NB4 (cell line): ENCODE measurements at regions not wholly inside any gene's neighbourhood (a gene's known extent, or its start where the extent isn't known, plus 50 kb on each side); places are given as distances from the start of the nearest gene placed in this dataset.

Experiments
- POLR2A ChIP-seq: IDR thresholded peaks from 2 replicates; pipeline ENCODE4 v1.6.1; 2011; ENCODE audit warnings: mild to moderate bottlenecking; ENCODE audit not compliant: insufficient read length; ENCODE audit errors: extremely low read depth
- TF ChIP-seq, protein P1 (sequence below): IDR thresholded peaks from one replicate; pipeline ENCODE4 v1.5.1; 2012; ENCODE audit warnings: low read depth, low read length

DNA sequence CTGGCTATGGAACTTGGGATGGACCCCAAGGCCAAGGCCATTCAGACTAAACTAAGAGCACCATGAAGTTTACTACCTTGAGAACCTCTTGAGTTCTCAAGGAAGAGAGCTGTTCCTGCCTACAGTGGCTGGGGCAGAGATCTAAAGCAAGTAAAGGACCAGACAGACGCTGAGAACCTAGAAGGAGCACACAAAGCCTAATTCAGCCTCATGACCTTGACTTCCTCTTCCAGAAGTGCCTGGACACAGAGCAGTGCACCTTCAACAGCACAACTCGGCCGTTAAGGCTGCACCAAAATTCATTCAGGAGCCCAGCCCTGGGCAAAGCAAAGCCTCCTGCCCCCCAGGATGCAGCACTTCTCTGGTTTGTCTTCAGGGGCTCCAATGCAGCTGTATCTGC is 82.9 kb upstream of the AKIP1 start:
- no peak for TF ChIP-seq POLR2A
- TF ChIP-seq, protein P1, sequence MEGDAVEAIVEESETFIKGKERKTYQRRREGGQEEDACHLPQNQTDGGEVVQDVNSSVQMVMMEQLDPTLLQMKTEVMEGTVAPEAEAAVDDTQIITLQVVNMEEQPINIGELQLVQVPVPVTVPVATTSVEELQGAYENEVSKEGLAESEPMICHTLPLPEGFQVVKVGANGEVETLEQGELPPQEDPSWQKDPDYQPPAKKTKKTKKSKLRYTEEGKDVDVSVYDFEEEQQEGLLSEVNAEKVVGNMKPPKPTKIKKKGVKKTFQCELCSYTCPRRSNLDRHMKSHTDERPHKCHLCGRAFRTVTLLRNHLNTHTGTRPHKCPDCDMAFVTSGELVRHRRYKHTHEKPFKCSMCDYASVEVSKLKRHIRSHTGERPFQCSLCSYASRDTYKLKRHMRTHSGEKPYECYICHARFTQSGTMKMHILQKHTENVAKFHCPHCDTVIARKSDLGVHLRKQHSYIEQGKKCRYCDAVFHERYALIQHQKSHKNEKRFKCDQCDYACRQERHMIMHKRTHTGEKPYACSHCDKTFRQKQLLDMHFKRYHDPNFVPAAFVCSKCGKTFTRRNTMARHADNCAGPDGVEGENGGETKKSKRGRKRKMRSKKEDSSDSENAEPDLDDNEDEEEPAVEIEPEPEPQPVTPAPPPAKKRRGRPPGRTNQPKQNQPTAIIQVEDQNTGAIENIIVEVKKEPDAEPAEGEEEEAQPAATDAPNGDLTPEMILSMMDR: no peak
